SK-N-SH treated with all-trans-retinoic acid at 6 μM for 48 hours (cell line): ENCODE measurements at regions not wholly inside any gene's neighbourhood (a gene's known extent, or its start where the extent isn't known, plus 50 kb on each side); places are given as distances from the start of the nearest gene placed in this dataset.

Experiments used
- BACH2 ChIP-seq: fragments of 250-450 bp; sonication (Bioruptor Pico); IDR thresholded peaks from 2 replicates; pipeline ENCODE4 v1.9.0; 2021; ENCODE audit warnings: mild to moderate bottlenecking, borderline replicate concordance
- CREB5 ChIP-seq: fragments of 250-450 bp; sonication (Bioruptor Pico); IDR thresholded peaks from 2 replicates; pipeline ENCODE4 v1.5.1; 2020; ENCODE audit warnings: low read depth, mild to moderate bottlenecking, moderate library complexity
- GLIS3 ChIP-seq: fragments of 250-450 bp; sonication (Bioruptor Pico); IDR thresholded peaks from 2 replicates; pipeline ENCODE4 v1.5.0; 2020; ENCODE audit warnings: mild to moderate bottlenecking, moderate library complexity
- PATZ1 ChIP-seq: fragments of 250-450 bp; sonication (Bioruptor Pico); IDR thresholded peaks from 2 replicates; pipeline ENCODE4 v1.8.0; 2020; ENCODE audit warnings: mild to moderate bottlenecking, moderate library complexity, borderline replicate concordance
- RARB ChIP-seq: fragments of 250-450 bp; sonication (Bioruptor Pico); IDR thresholded peaks from 2 replicates; pipeline ENCODE4 v1.8.0; 2021; ENCODE audit warnings: mild to moderate bottlenecking, moderate library complexity
- SNAI2 ChIP-seq: fragments of 250-450 bp; sonication (Bioruptor Pico); IDR thresholded peaks from 2 replicates; pipeline ENCODE4 v1.5.0; 2020; ENCODE audit warnings: mild to moderate bottlenecking, moderate library complexity
- TCF4 ChIP-seq: fragments of 250-450 bp; sonication (Bioruptor Pico); IDR thresholded peaks from 2 replicates; pipeline ENCODE4 v1.8.0; 2021; ENCODE audit warnings: mild to moderate bottlenecking, moderate library complexity, borderline replicate concordance
- TOX ChIP-seq: fragments of 250-450 bp; sonication (Bioruptor Pico); IDR thresholded peaks from 2 replicates; pipeline ENCODE4 v1.8.0; 2021; ENCODE audit warnings: mild to moderate bottlenecking, moderate library complexity, borderline replicate concordance
- ZC3H10 ChIP-seq: fragments of 250-450 bp; sonication (Bioruptor Pico); IDR thresholded peaks from 2 replicates; pipeline ENCODE4 v1.5.1; 2021; ENCODE audit warnings: mild to moderate bottlenecking, moderate library complexity
- ZFP3 ChIP-seq: fragments of 250-450 bp; sonication (Bioruptor Pico); IDR thresholded peaks from 2 replicates; pipeline ENCODE4 v1.5.0; 2020; ENCODE audit warnings: mild to moderate bottlenecking, moderate library complexity
- ZFP30 ChIP-seq: fragments of 450-650 bp; formaldehyde crosslinking; IDR thresholded peaks from 2 replicates; pipeline ENCODE4 v1.5.0; 2022; ENCODE audit warnings: mild to moderate bottlenecking, moderate library complexity

- TF ChIP-seq BACH2: no peak
- no peak for TF ChIP-seq TCF4
- TF ChIP-seq SNAI2 (CRISPR knock-in tag): no peak
- no peak for TF ChIP-seq CREB5 (CRISPR knock-in tag)
- no peak for TF ChIP-seq PATZ1 (CRISPR knock-in tag)
- TF ChIP-seq GLIS3 (CRISPR knock-in tag): no peak
- no peak for TF ChIP-seq RARB (CRISPR knock-in tag)
- no peak for TF ChIP-seq ZC3H10 (CRISPR knock-in tag)
- TF ChIP-seq ZFP3 (CRISPR knock-in tag): no peak
- no peak for TF ChIP-seq ZFP30
- TF ChIP-seq TOX (CRISPR knock-in tag): no peak
Observed at GRCh38 chr16:11456741-11457140, 111.5 kb downstream of the RMI2 start.
